Heart right ventricle (tissue), 16 donors: ENCODE measurements at regions not wholly inside any gene's neighbourhood (a gene's known extent, or its start where the extent isn't known, plus 50 kb on each side); places are given as distances from the start of the nearest gene placed in this dataset.

Experiments used
- ATAC-seq, 8 donors: fragments of 200-7000 bp; cut with Tn5 transposase; one replicate each; pipeline ENCODE4 v1.9.1; 2020; ENCODE audit warnings: mild to moderate bottlenecking in 8 of 8, moderate library complexity in 8 of 8, moderate number of reproducible peaks in 1 of 8
- DNase-seq, 2 donors: peaks; one replicate each; pipeline ENCODE4 v3.0.0-alpha.2; 2020
- H3K27ac ChIP-seq, 10 donors: fragments of 200-600 bp; sonication (generic) in 2 of 10; one replicate each; pipeline versions ENCODE4 v1.5.0 to v1.8.0; 2020 to 2022; ENCODE audit warnings: mild to moderate bottlenecking in 3 of 10
- H3K27me3 ChIP-seq, 7 donors: fragments of 200-600 bp; one replicate each; pipeline ENCODE4 v1.8.0; 2021 to 2022; ENCODE audit warnings: mild to moderate bottlenecking in 2 of 7
- H3K36me3 ChIP-seq, 9 donors: fragments of 200-600 bp; sonication (generic) in 1 of 9; one replicate each; pipeline versions ENCODE4 v1.5.0 to v1.8.0; 2020 to 2022; ENCODE audit warnings: mild to moderate bottlenecking in 2 of 9
- H3K4me1 ChIP-seq, 9 donors: fragments of 200-600 bp; sonication (generic) in 1 of 9; one replicate each; pipeline versions ENCODE4 v1.5.0 to v1.8.0; 2020 to 2022; ENCODE audit warnings: mild to moderate bottlenecking in 4 of 9
- H3K4me3 ChIP-seq, 10 donors: fragments of 200-600 bp; sonication (generic) in 2 of 10; one replicate each; pipeline versions ENCODE4 v1.5.0 to v1.8.0; 2020 to 2022; ENCODE audit warnings: mild to moderate bottlenecking in 7 of 10, moderate library complexity in 2 of 10
- H3K9me3 ChIP-seq, 11 donors: fragments of 200-600 bp in 10 of 11; sonication (generic) in 2 of 11; one replicate each; pipeline versions ENCODE4 v1.5.0 to v1.8.0; 2013 to 2022; ENCODE audit warnings: mild to moderate bottlenecking in 2 of 11, control low read depth in 1 of 11, moderate library complexity in 1 of 11
- CTCF ChIP-seq, 9 donors: fragments of 200-600 bp; sonication (generic) in 2 of 9; IDR thresholded peaks; one replicate each; pipeline versions ENCODE4 v1.5.0 to v1.8.0; 2021 to 2022; ENCODE audit warnings: antibody characterized with exemption in 9 of 9, mild to moderate bottlenecking in 5 of 9, moderate library complexity in 1 of 9
- WGBS, 2 donors: extraction: QIAGEN DNeasy Blood & Tissue Kit; methylation state at CpG; one replicate each; pipeline ENCODE4 v1.1.7; 2013; ENCODE audit warnings: inconsistent platforms in 1 of 2; 5-methylcytosine and 5-hydroxymethylcytosine counted together
- intact Hi-C, 10 donors: fragments of 100-400 bp; cut with DNase I; formaldehyde crosslinking; loops; one replicate each; pipeline versions ENCODE4 v1.11.1 to v1.14.2; 2022
- donor health status: Arrhythmogenic right ventricular cardiomyopathy.
- donor health status: ischemic (EF 13 %, LVEDD 7.1; RV severe dilation, severe dysfunction).
- donor health status: healthy with polysubstance abuse.
- donor health status: DM: no; HTN: yes; CAD: no.
- donor health status: DM: no; HTN: no; CAD: no.
- donor health status: ischemic (EF 25% LVEDD 6.9; RV normal size, moderate dysfunction).
- donor health status: ischemic (EF 25% LVEDD 5.7; RV mildly dilated, moderate dysfunction).
- donor health status: healthy.
- donor health status: DM: yes; HTN: yes; CAD: no.
- donor health status: Ischemic cardiomyopathy.
- donor health status: ischemic (EF 35%, LVEDD 5.7; RV mildly dilated, moderate dysfunction).
- donor health status: nonischemic (EF 11% LVEDD 7.7; RV severe dilation, severe dysfunction).
- donor health status: DM: yes; HTN: yes; CAD: no.
- donor health status: PGD.
- donor health status: ischemic (EF 29% LVEDD 5.4; RV normal size, mild dysfunction).
- donor health status: nonischemic (EF 23%, LVEDD 6.1; RV moderate dilation, normal function).

- 90 to 93% methylated on average over 1 of the region's 1 CpG for WGBS, 2 donors
- no peaks in the 10 kb centered on the region for H3K36me3 ChIP-seq
Measured at GRCh38 chr13:97130190-97130589, 91.9 kb upstream of the MBNL2 start.

GRCh38 chr13:97131447-97131846 lies 90.7 kb upstream of the MBNL2 start:
- 93% methylated on average over 4 of the region's 4 CpGs for WGBS, 2 donors
- intact Hi-C loops = no loop called here
- H3K4me3 ChIP-seq = no peak overlapping the region

More at GRCh38 chr13:97130190-97130589, 91.9 kb upstream of the MBNL2 start:
- Histone ChIP-seq H3K4me1 (peaks cover 0 to 13% (median 10%) of the 10 kb centered on the region in 9 donors), H3K27me3 (no peaks in the 10 kb centered on the region), H3K9me3 (no peaks in the 10 kb centered on the region), H3K4me3 (no peak overlapping the region), H3K27ac (no peak overlapping the region)
- no peak for DNase-seq
- TF ChIP-seq CTCF (IDR thresholded peaks at IDR 0.05) = no peak
- ATAC-seq = no peak
- intact Hi-C loops = no loop called here

GRCh38 chr13:97133554-97133953 lies 88.6 kb upstream of the MBNL2 start:
- Histone ChIP-seq H3K4me3 (no peak overlapping the region), H3K27me3 (no peaks in the 10 kb centered on the region), H3K4me1 (no peaks in the 10 kb centered on the region), H3K9me3 (no peaks in the 10 kb centered on the region), H3K36me3 (no peaks in the 10 kb centered on the region), H3K27ac (no peak overlapping the region)
- DNase-seq (no peak), ATAC-seq (no peak)
- 93 to 96% methylated on average over 3 of the region's 3 CpGs for WGBS, 2 donors
- intact Hi-C loops = no loop called here
- no peak for TF ChIP-seq CTCF (IDR thresholded peaks at IDR 0.05)

More at GRCh38 chr13:97131447-97131846, 90.7 kb upstream of the MBNL2 start:
- Histone ChIP-seq H3K4me1 (peaks cover 0 to under 1% (median 0%) of the 10 kb centered on the region in 9 donors), H3K27ac (no peak overlapping the region), H3K27me3 (no peaks in the 10 kb centered on the region), H3K36me3 (no peaks in the 10 kb centered on the region), H3K9me3 (no peaks in the 10 kb centered on the region)
- DNase-seq (no peak), ATAC-seq (no peak)
- TF ChIP-seq CTCF (IDR thresholded peaks at IDR 0.05) = no peak

DNA sequence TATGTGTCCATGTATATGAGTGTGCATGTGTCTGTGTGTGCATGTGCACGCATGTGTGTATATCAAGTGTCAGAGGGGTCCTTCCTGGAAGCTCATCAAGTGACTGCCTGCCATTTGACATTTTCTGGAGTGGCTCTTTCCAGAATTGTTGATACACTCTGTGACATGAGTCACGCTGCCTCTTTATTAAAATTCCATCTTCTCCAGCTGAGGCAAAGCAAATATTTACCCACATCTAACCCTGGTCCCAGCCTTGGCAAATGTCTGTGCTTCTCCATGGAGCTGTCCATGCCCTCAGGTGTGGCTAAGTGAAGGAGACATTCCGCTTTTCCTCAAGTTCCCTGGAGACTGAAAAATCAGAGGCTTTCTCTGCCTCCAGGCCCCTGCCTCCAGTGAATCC lies 88.2 kb upstream of the MBNL2 start:
- no peaks in the 10 kb centered on the region for H3K36me3 ChIP-seq
- ATAC-seq (peak in 1 of 8 donors; percentile 30), DNase-seq (no peak)
- WGBS, 2 donors = 92 to 94% methylated on average over 3 of the region's 3 CpGs
- no peak for TF ChIP-seq CTCF (IDR thresholded peaks at IDR 0.05)
- no peaks in the 10 kb centered on the region for H3K27me3 ChIP-seq
- no peaks in the 10 kb centered on the region for H3K9me3 ChIP-seq
- H3K27ac ChIP-seq = no peak overlapping the region
- no peak overlapping the region for H3K4me3 ChIP-seq
- no peaks in the 10 kb centered on the region for H3K4me1 ChIP-seq
- intact Hi-C loops = no loop called here
